GM12878 (cell line): ENCODE measurements at regions not wholly inside any gene's neighbourhood (a gene's known extent, or its start where the extent isn't known, plus 50 kb on each side); places are given as distances from the start of the nearest gene placed in this dataset.

Experiments
- ATAC-seq: fragments of 200-7000 bp; cut with Tn5 transposase; 3 replicates; pipeline ENCODE4 v1.9.1; 2020; ENCODE audit warnings: mild to moderate bottlenecking, moderate library complexity
- BruUV-seq: library from RNA; stranded (reverse); fragments of 400-500 nt; replicated peaks from 2 replicates; lab custom pipeline; 2021; lab: Mats Ljungman, UMichigan
- CTCF ChIA-PET: fragments of 300-600 bp; sonication (Branson Sonifier 250); formaldehyde crosslinking; extraction: SDS; loops from one replicate; lab custom pipeline; 2021; ENCODE audit warnings: inconsistent platforms; lab: Yijun Ruan, JAX
- POLR2A ChIA-PET: fragments of 350-600 bp; formaldehyde crosslinking; extraction: SDS; loops from one replicate; lab custom pipeline; 2021; ENCODE audit warnings: inconsistent platforms; lab: Charles Lee
- RAD21 ChIA-PET: fragments of 300-600 bp; sonication (Branson Sonifier 250); formaldehyde crosslinking; loops from one replicate; lab custom pipeline; 2023; ENCODE audit warnings: antibody characterized with exemption; ENCODE audit not compliant: unreplicated experiment; lab: Charles Lee
- SMC1A ChIA-PET: fragments of 300-600 bp; sonication (Branson Sonifier 250); formaldehyde crosslinking; loops from one replicate; lab custom pipeline; 2023; ENCODE audit not compliant: unreplicated experiment, uncharacterized antibody; lab: Charles Lee
- DNase-seq: peaks from one replicate; pipeline ENCODE4 v3.0.0-alpha.2; 2011; ENCODE audit warnings: low read depth, low spot score
- FAIRE-seq: peaks from 3 replicates; lab custom pipeline; 2011; peaks lifted over from hg19 to GRCh38; lab: Jason Lieb, UNC
- H2AFZ ChIP-seq: 2 replicates; pipeline ENCODE4 v1.6.0; 2011; ENCODE audit warnings: low read depth, low read length, control low read depth; ENCODE audit not compliant: control insufficient read depth
- H3K27ac ChIP-seq: 2 replicates; pipeline ENCODE4 v1.5.1; 2011; ENCODE audit warnings: control low read depth; ENCODE audit not compliant: control insufficient read depth, insufficient read depth
- H3K27me3 ChIP-seq, 2 experiments: replicated peaks in 1 of 2; 2 replicates each; pipeline versions ENCODE4 v1.6.0 to v1.6.1; 2011; ENCODE audit warnings: low read length in 1 of 2; ENCODE audit not compliant: control insufficient read depth in 2 of 2, insufficient read depth in 2 of 2
- H3K36me3 ChIP-seq, 2 experiments: 2 replicates each; pipeline ENCODE4 v1.5.1; 2011; ENCODE audit warnings: low read length in 1 of 2; ENCODE audit not compliant: control insufficient read depth in 2 of 2, insufficient read depth in 2 of 2
- H3K4me1 ChIP-seq: 2 replicates; pipeline ENCODE4 v1.6.1; 2011; ENCODE audit warnings: mild to moderate bottlenecking, low read length, moderate library complexity, mixed read lengths; ENCODE audit not compliant: control insufficient read depth, insufficient read depth
- H3K4me2 ChIP-seq: 2 replicates; pipeline ENCODE4 v1.6.0; 2011; ENCODE audit warnings: control low read depth; ENCODE audit not compliant: control insufficient read depth, insufficient read depth
- H3K4me3 ChIP-seq: fragments of 200-600 bp; sonication (generic); 2 replicates; pipeline ENCODE4 v1.5.1; 2016
- H3K79me2 ChIP-seq: 2 replicates; pipeline ENCODE4 v1.6.0; 2011; ENCODE audit warnings: low read length; ENCODE audit not compliant: control insufficient read depth, insufficient read depth
- H3K9ac ChIP-seq: 2 replicates; pipeline ENCODE4 v1.8.0; 2011; ENCODE audit warnings: low read length, control low read depth, mixed read lengths; ENCODE audit not compliant: control insufficient read depth, insufficient read depth
- H3K9me3 ChIP-seq: replicated peaks from 3 replicates; pipeline ENCODE4 v1.5.1; 2011; ENCODE audit warnings: mild to moderate bottlenecking, low read length; ENCODE audit not compliant: control insufficient read depth, insufficient read depth
- H4K20me1 ChIP-seq: 2 replicates; pipeline ENCODE4 v1.6.0; 2011; ENCODE audit not compliant: control insufficient read depth, insufficient read depth
- ESRRA ChIP-seq: IDR thresholded peaks from 2 replicates; pipeline ENCODE4 v1.6.1; 2012; ENCODE audit warnings: mild to moderate bottlenecking, low read length, improper control_type of control experiment
- GABPA ChIP-seq: IDR thresholded peaks from 2 replicates; pipeline ENCODE4 v1.6.1; 2014; ENCODE audit warnings: antibody characterized with exemption, low read depth, mild to moderate bottlenecking, inconsistent platforms
- HCFC1 ChIP-seq: fragments of 150-350 bp; IDR thresholded peaks from 2 replicates; pipeline ENCODE4 v1.6.1; 2014; ENCODE audit warnings: low read length
- HDAC2 ChIP-seq: fragments of 200-600 bp; sonication (generic); IDR thresholded peaks from 2 replicates; pipeline ENCODE4 v1.6.1; 2017
- MEF2A ChIP-seq: IDR thresholded peaks from 2 replicates; pipeline ENCODE4 v1.6.1; 2011; ENCODE audit warnings: low read depth, mild to moderate bottlenecking, low read length, moderate library complexity; ENCODE audit not compliant: insufficient read depth
- PRDM15 ChIP-seq: fragments of 450-650 bp; formaldehyde crosslinking; IDR thresholded peaks from 2 replicates; pipeline ENCODE4 v1.4.0; 2020; ENCODE audit warnings: mild to moderate bottlenecking, moderate library complexity
- SUPT20H ChIP-seq: IDR thresholded peaks from 2 replicates; pipeline ENCODE4 v1.6.1; 2011; ENCODE audit warnings: low read depth, mild to moderate bottlenecking, low read length, moderate library complexity, borderline replicate concordance; ENCODE audit not compliant: control insufficient read depth
- TCF12 ChIP-seq: IDR thresholded peaks from 2 replicates; pipeline ENCODE4 v1.6.1; 2011; ENCODE audit warnings: low read depth, mild to moderate bottlenecking, low read length
- WGBS: methylation state at CpG from one replicate; pipeline ENCODE4 v1.1.6; 2016; ENCODE audit warnings: low lambda C conversion rate; ENCODE audit not compliant: insufficient replicate concordance, insufficient coverage; ENCODE audit errors: missing lambda C conversion rate; 5-methylcytosine and 5-hydroxymethylcytosine counted together
- in situ Hi-C: fragments of 300-500 bp; cut with MboI; formaldehyde crosslinking; loops from 9 replicates; pipeline ENCODE4 v1.14.3; 2018; ENCODE audit warnings: mixed read lengths
- intact Hi-C: fragments of 100-400 bp; cut with micrococcal nuclease; formaldehyde crosslinking; loops from one replicate; pipeline ENCODE4 v1.14.2; 2022; ENCODE audit not compliant: unreplicated experiment
- TF ChIP-seq, protein P1 (sequence below): fragments of 450-650 bp; IDR thresholded peaks from 2 replicates; pipeline ENCODE4 v1.6.1; 2014; ENCODE audit warnings: mild to moderate bottlenecking
- TF ChIP-seq, protein P2 (sequence below): fragments of 450-650 bp; IDR thresholded peaks from 2 replicates; pipeline ENCODE4 v1.6.1; 2018; ENCODE audit warnings: borderline replicate concordance, mild to moderate bottlenecking; ENCODE audit not compliant: partially characterized antibody

DNA sequence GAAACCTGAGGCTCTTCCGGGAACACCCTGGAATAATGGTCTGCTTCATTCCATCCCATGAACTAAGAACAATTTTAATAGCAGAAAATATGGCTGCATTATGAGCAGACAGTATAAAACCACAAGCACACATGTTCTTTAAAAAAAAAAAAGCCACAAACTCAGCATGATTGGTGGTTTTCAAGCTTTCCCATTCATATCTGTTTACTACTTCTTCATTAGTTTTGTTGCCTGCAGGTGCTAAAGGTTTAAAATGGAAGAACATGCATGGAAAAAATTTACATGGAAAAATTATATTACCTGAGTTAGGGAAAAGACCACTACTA lies 137.9 kb upstream of the HES1 start:
- ChIA-PET SMC1A (no interaction called here), CTCF (no interaction called here), RAD21 (no interaction called here), POLR2A (no interaction called here)
- Histone ChIP-seq H3K36me3 (no peaks in the 10 kb centered on the region), H3K4me1 (peaks cover 5% of the 10 kb centered on the region), H3K27me3 (peaks cover 0 to 4% of the 10 kb centered on the region in 2 experiments; a peak in 2 of 4 replicates), H3K4me3 (no peak overlapping the region), H3K27ac (no peak overlapping the region), H3K79me2 (no peaks in the 10 kb centered on the region), H3K9ac (no peak overlapping the region), H3K9me3 (no peaks in the 10 kb centered on the region), H3K4me2 (no peak overlapping the region), H2AFZ (no peak overlapping the region), H4K20me1 (no peaks in the 10 kb centered on the region)
- BruUV-seq: no TSS peak
- in situ Hi-C loops: no loop called here
- 88% methylated on average over 1 of the region's 1 CpG for WGBS
- no peak for DNase-seq
- intact Hi-C loops: no loop called here
- no peak for TF ChIP-seq GABPA
- TF ChIP-seq, protein P1, sequence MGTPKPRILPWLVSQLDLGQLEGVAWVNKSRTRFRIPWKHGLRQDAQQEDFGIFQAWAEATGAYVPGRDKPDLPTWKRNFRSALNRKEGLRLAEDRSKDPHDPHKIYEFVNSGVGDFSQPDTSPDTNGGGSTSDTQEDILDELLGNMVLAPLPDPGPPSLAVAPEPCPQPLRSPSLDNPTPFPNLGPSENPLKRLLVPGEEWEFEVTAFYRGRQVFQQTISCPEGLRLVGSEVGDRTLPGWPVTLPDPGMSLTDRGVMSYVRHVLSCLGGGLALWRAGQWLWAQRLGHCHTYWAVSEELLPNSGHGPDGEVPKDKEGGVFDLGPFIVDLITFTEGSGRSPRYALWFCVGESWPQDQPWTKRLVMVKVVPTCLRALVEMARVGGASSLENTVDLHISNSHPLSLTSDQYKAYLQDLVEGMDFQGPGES: no peak
- FAIRE-seq: no peak
- no peak for ATAC-seq

- DNase-seq (no peak), FAIRE-seq (no peak), ATAC-seq (no peak)
- H4K20me1 ChIP-seq: no peaks in the 10 kb centered on the region
- ChIA-PET POLR2A (no interaction called here), RAD21 (no interaction called here), SMC1A (no interaction called here), CTCF (no interaction called here)
- no peaks in the 10 kb centered on the region for H3K79me2 ChIP-seq
- peaks cover 0 to 4% of the 10 kb centered on the region in 2 experiments; a peak in 2 of 4 replicates for H3K27me3 ChIP-seq
- intact Hi-C loops: no loop called here
- peaks cover 10% of the 10 kb centered on the region for H3K4me1 ChIP-seq
- 94% methylated on average over 12 of the region's 12 CpGs for WGBS
- H2AFZ ChIP-seq: no peak overlapping the region
- H3K36me3 ChIP-seq: no peaks in the 10 kb centered on the region
- BruUV-seq: no TSS peak
- H3K9me3 ChIP-seq: no peaks in the 10 kb centered on the region
- in situ Hi-C loops: no loop called here
- no peak overlapping the region for H3K9ac ChIP-seq
- no peak overlapping the region for H3K27ac ChIP-seq
- no peak overlapping the region for H3K4me3 ChIP-seq
- no peak overlapping the region for H3K4me2 ChIP-seq
- TF ChIP-seq ESRRA (no peak), SUPT20H (no peak), MEF2A (no peak), TCF12 (no peak), HCFC1 (no peak), HDAC2 (no peak), PRDM15 (CRISPR knock-in tag) (no peak)
- TF ChIP-seq, protein P2, sequence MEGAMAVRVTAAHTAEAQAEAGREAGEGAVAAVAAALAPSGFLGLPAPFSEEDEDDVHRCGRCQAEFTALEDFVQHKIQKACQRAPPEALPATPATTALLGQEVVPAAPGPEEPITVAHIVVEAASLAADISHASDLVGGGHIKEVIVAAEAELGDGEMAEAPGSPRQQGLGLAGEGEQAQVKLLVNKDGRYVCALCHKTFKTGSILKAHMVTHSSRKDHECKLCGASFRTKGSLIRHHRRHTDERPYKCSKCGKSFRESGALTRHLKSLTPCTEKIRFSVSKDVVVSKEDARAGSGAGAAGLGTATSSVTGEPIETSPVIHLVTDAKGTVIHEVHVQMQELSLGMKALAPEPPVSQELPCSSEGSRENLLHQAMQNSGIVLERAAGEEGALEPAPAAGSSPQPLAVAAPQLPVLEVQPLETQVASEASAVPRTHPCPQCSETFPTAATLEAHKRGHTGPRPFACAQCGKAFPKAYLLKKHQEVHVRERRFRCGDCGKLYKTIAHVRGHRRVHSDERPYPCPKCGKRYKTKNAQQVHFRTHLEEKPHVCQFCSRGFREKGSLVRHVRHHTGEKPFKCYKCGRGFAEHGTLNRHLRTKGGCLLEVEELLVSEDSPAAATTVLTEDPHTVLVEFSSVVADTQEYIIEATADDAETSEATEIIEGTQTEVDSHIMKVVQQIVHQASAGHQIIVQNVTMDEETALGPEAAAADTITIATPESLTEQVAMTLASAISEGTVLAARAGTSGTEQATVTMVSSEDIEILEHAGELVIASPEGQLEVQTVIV: no peak
These were observed 137.2 kb upstream of the HES1 start for GRCh38 chr3:193998628-193999195.
